Endodermal cell (in vitro differentiated cells): ENCODE measurements at regions not wholly inside any gene's neighbourhood (a gene's known extent, or its start where the extent isn't known, plus 50 kb on each side); places are given as distances from the start of the nearest gene placed in this dataset.

Experiments
- DNase-seq: peaks from one replicate; pipeline ENCODE4 v3.0.0-alpha.2; 2017
- H3K27ac ChIP-seq: 2 replicates; pipeline ENCODE4 v1.5.1; 2013; ENCODE audit warnings: mild to moderate bottlenecking, low read depth, low read length, moderate library complexity
- H3K27me3 ChIP-seq: 2 replicates; pipeline ENCODE4 v1.6.1; 2013; ENCODE audit warnings: mild to moderate bottlenecking, low read length, moderate library complexity; ENCODE audit not compliant: insufficient read depth, control insufficient read depth, poor library complexity, severe bottlenecking
- H3K36me3 ChIP-seq: 2 replicates; pipeline ENCODE4 v1.7.0; 2013; ENCODE audit warnings: mild to moderate bottlenecking, low read length, moderate library complexity; ENCODE audit not compliant: control insufficient read depth, insufficient read depth
- H3K4me1 ChIP-seq: one replicate; pipeline ENCODE4 v1.7.0; 2013; ENCODE audit warnings: low read length; ENCODE audit not compliant: control insufficient read depth, insufficient read depth
- H3K4me3 ChIP-seq: 2 replicates; pipeline ENCODE4 v1.5.1; 2013; ENCODE audit warnings: mild to moderate bottlenecking, low read length, moderate library complexity
- H3K9ac ChIP-seq: 2 replicates; pipeline ENCODE4 v1.6.1; 2013; ENCODE audit warnings: mild to moderate bottlenecking, low read length, moderate library complexity; ENCODE audit not compliant: poor library complexity, severe bottlenecking; ENCODE audit errors: extremely low read depth
- H3K9me3 ChIP-seq: 2 replicates; pipeline ENCODE4 v1.6.1; 2013; ENCODE audit warnings: mild to moderate bottlenecking, low read length, moderate library complexity; ENCODE audit not compliant: control insufficient read depth
- H3K27ac Mint-ChIP-seq: 2 replicates; pipeline ENCODE4 v1.8.0; 2020; ENCODE audit warnings: mixed read lengths
- H3K27me3 Mint-ChIP-seq: 2 replicates; pipeline ENCODE4 v1.8.0; 2021; ENCODE audit warnings: mild to moderate bottlenecking, mixed read lengths; ENCODE audit not compliant: insufficient read depth
- H3K36me3 Mint-ChIP-seq: 2 replicates; pipeline ENCODE4 v1.8.0; 2020; ENCODE audit warnings: low read depth, mixed read lengths
- H3K4me1 Mint-ChIP-seq: 2 replicates; pipeline ENCODE4 v1.8.0; 2020; ENCODE audit warnings: mixed read lengths
- H3K4me3 Mint-ChIP-seq: 2 replicates; pipeline ENCODE4 v1.8.0; 2020; ENCODE audit warnings: mild to moderate bottlenecking, moderate library complexity, mixed read lengths
- H3K9me3 Mint-ChIP-seq: 2 replicates; pipeline ENCODE4 v1.8.0; 2020; ENCODE audit warnings: mild to moderate bottlenecking, mixed read lengths
- CTCF ChIP-seq: fragments of 200-600 bp; sonication (generic); conservative IDR thresholded peaks from 2 replicates; pipeline ENCODE4 v1.5.0; 2021; ENCODE audit warnings: antibody characterized with exemption, mild to moderate bottlenecking
- WGBS, 2 experiments: methylation state at CpG; one replicate each; pipeline versions ENCODE4 v1.1.5 to v1.1.7; 2013; ENCODE audit warnings: missing lambda C conversion rate in 2 of 2, mixed read lengths in 1 of 2; ENCODE audit not compliant: insufficient coverage in 1 of 2, insufficient read length in 1 of 2; 5-methylcytosine and 5-hydroxymethylcytosine counted together

GRCh38 chr2:56674084-56674483 is 490.3 kb downstream of the CCDC85A start:
- no peak for DNase-seq
- Histone ChIP-seq H3K36me3 (no peaks in the 10 kb centered on the region), H3K4me3 (no peak overlapping the region), H3K9ac (no peak overlapping the region), H3K9me3 (peaks cover 16% of the 10 kb centered on the region), H3K27ac (no peak overlapping the region), H3K4me1 (no peaks in the 10 kb centered on the region), H3K27me3 (no peaks in the 10 kb centered on the region)
- no peak for TF ChIP-seq CTCF
- Mint-ChIP-seq H3K4me1 (no peaks in the 10 kb centered on the region), H3K36me3 (no peaks in the 10 kb centered on the region), H3K9me3 (peaks cover 20% of the 10 kb centered on the region), H3K27me3 (peaks cover 2% of the 10 kb centered on the region), H3K4me3 (no peak overlapping the region), H3K27ac (no peak overlapping the region)

GRCh38 chr2:56676966-56677365 is 493.2 kb downstream of the CCDC85A start:
- DNase-seq = no peak
- Mint-ChIP-seq H3K4me1 (no peaks in the 10 kb centered on the region), H3K36me3 (no peaks in the 10 kb centered on the region), H3K27me3 (peaks cover 2% of the 10 kb centered on the region), H3K4me3 (no peak overlapping the region), H3K9me3 (peaks cover 17% of the 10 kb centered on the region), H3K27ac (no peak overlapping the region)
- Histone ChIP-seq H3K4me3 (no peak overlapping the region), H3K9ac (no peak overlapping the region), H3K4me1 (no peaks in the 10 kb centered on the region), H3K36me3 (no peaks in the 10 kb centered on the region), H3K27me3 (no peaks in the 10 kb centered on the region), H3K27ac (no peak overlapping the region), H3K9me3 (peaks cover 16% of the 10 kb centered on the region)
- TF ChIP-seq CTCF = no peak
- WGBS, 2 experiments = 89 to 100% methylated on average over 1 to 2 of the region's 2 CpGs

GRCh38 chr2:56680971-56681631 is 497.3 kb downstream of the CCDC85A start:
- Mint-ChIP-seq H3K27ac (no peak overlapping the region), H3K36me3 (no peaks in the 10 kb centered on the region), H3K4me1 (no peaks in the 10 kb centered on the region), H3K4me3 (no peak overlapping the region), H3K9me3 (no peaks in the 10 kb centered on the region), H3K27me3 (peaks cover 2% of the 10 kb centered on the region)
- Histone ChIP-seq H3K27ac (no peak overlapping the region), H3K27me3 (no peaks in the 10 kb centered on the region), H3K4me3 (no peak overlapping the region), H3K36me3 (no peaks in the 10 kb centered on the region), H3K9ac (no peak overlapping the region), H3K9me3 (no peaks in the 10 kb centered on the region), H3K4me1 (no peaks in the 10 kb centered on the region)
- 91% methylated on average over 3 of the region's 3 CpGs; no CpG with 5 or more reads in 1 of the 2 experiments for WGBS, 2 experiments
- DNase-seq = no peak
- TF ChIP-seq CTCF = no peak
